Myocyte (in vitro differentiated cells): ENCODE measurements at regions not wholly inside any gene's neighbourhood (a gene's known extent, or its start where the extent isn't known, plus 50 kb on each side); places are given as distances from the start of the nearest gene placed in this dataset.
"Not testable (repeated sequence)": the region's sequence is repeated elsewhere in the genome, so short reads cannot be mapped to it uniquely, and the experiment has no call there.

Source experiments
- DNase-seq: peaks from one replicate; pipeline ENCODE4 v3.0.0-alpha.2; 2012; ENCODE audit warnings: low read depth

GRCh38 chr2:16394986-16395550, 270.6 kb downstream of the CYRIA start:
- no peak for DNase-seq

- DNase-seq, result peak; percentile 1
Observed at GRCh38 chr2:16394072-16394985, 271.3 kb downstream of the CYRIA start.

GRCh38 chr2:16393500-16394071, 272.0 kb downstream of the CYRIA start:
- no peak for DNase-seq

- DNase-seq, result no peak
Observed at GRCh38 chr2:16392647-16393499, 272.8 kb downstream of the CYRIA start.

GRCh38 chr2:16391986-16392385, 273.6 kb downstream of the CYRIA start:
- DNase-seq, result no peak

- no peak for DNase-seq
Observed at GRCh38 chr2:16390561-16390960, 275.1 kb downstream of the CYRIA start.

- no peak for DNase-seq
Observed at GRCh38 chr2:16389611-16390010, 276.0 kb downstream of the CYRIA start.

GRCh38 chr2:16388199-16388830, 277.3 kb downstream of the CYRIA start:
- DNase-seq, result not testable (repeated sequence)

- DNase-seq, result no peak
Observed at GRCh38 chr2:16387461-16387984, 278.1 kb downstream of the CYRIA start.

GRCh38 chr2:16386431-16386830, 279.2 kb downstream of the CYRIA start:
- no peak for DNase-seq

GRCh38 chr2:16386031-16386430, 279.6 kb downstream of the CYRIA start:
- no peak for DNase-seq

GRCh38 chr2:16385341-16385740, 280.3 kb downstream of the CYRIA start:
- no peak for DNase-seq

GRCh38 chr2:16383411-16383810, 282.2 kb downstream of the CYRIA start:
- DNase-seq, result no peak

GRCh38 chr2:16382451-16382850, 283.2 kb downstream of the CYRIA start:
- DNase-seq, result no peak

GRCh38 chr2:16381511-16381910, 284.1 kb downstream of the CYRIA start:
- DNase-seq, result no peak

- not testable (repeated sequence) for DNase-seq
Observed at GRCh38 chr2:16379901-16380300, 285.7 kb downstream of the CYRIA start.

GRCh38 chr2:16379061-16379460, 286.6 kb downstream of the CYRIA start:
- DNase-seq, result not testable (repeated sequence)

GRCh38 chr2:16378031-16378430, 287.6 kb downstream of the CYRIA start:
- no peak for DNase-seq

- DNase-seq, result no peak
Observed at GRCh38 chr2:16375981-16376380, 289.7 kb downstream of the CYRIA start.

- DNase-seq, result no peak
Observed at GRCh38 chr2:16375351-16375750, 290.3 kb downstream of the CYRIA start.

GRCh38 chr2:16374671-16375070, 291.0 kb downstream of the CYRIA start:
- no peak for DNase-seq
